GM23338 (cell line): ENCODE measurements at regions not wholly inside any gene's neighbourhood (a gene's known extent, or its start where the extent isn't known, plus 50 kb on each side); places are given as distances from the start of the nearest gene placed in this dataset.

ENCODE experiments used
- CTCF ChIP-seq, 2 experiments: fragments of 200-600 bp in 1 of 2; sonication (generic) in 1 of 2; conservative IDR thresholded peaks; 2 replicates each; pipeline versions ENCODE4 v1.5.1 to v1.6.1; 2016 to 2017; ENCODE audit warnings: antibody characterized with exemption in 2 of 2, low read depth in 2 of 2, mild to moderate bottlenecking in 2 of 2, moderate library complexity in 1 of 2
- ETS1 ChIP-seq: IDR thresholded peaks from 2 replicates; pipeline ENCODE4 v1.6.1; 2016; ENCODE audit warnings: antibody characterized with exemption

GRCh38 chr10:88198023-88198422 is 334.6 kb downstream of the PTEN start:
- TF ChIP-seq CTCF (conservative IDR thresholded peaks at IDR 0.05; ENCODE audit: low read depth in 2 of 2) (no peak), ETS1 (no peak)
